Astrocyte of the spinal cord (primary cell): ENCODE measurements at regions not wholly inside any gene's neighbourhood (a gene's known extent, or its start where the extent isn't known, plus 50 kb on each side); places are given as distances from the start of the nearest gene placed in this dataset.

Source experiments
- DNase-seq: peaks from one replicate; pipeline ENCODE4 v3.0.0; 2011; ENCODE audit warnings: low read depth, low spot score
- H3K4me3 ChIP-seq: 2 replicates; pipeline ENCODE4 v1.5.1; 2011; ENCODE audit warnings: low read depth, mild to moderate bottlenecking, low read length, moderate library complexity
- CTCF ChIP-seq: IDR thresholded peaks from 2 replicates; pipeline ENCODE4 v1.5.1; 2012; ENCODE audit warnings: low read depth, mild to moderate bottlenecking, low read length, inconsistent platforms
- in situ Hi-C: cut with HindIII; loops from 2 replicates; pipeline ENCODE4 v1.10.0; 2017; ENCODE audit warnings: low sequenced_read_pairs

GRCh38 chr3:148150141-148150540 lies 547.6 kb upstream of the AGTR1 start:
- TF ChIP-seq CTCF: no peak
- in situ Hi-C loops: no loop called here
- H3K4me3 ChIP-seq: no peak overlapping the region
- DNase-seq: no peak

DNA sequence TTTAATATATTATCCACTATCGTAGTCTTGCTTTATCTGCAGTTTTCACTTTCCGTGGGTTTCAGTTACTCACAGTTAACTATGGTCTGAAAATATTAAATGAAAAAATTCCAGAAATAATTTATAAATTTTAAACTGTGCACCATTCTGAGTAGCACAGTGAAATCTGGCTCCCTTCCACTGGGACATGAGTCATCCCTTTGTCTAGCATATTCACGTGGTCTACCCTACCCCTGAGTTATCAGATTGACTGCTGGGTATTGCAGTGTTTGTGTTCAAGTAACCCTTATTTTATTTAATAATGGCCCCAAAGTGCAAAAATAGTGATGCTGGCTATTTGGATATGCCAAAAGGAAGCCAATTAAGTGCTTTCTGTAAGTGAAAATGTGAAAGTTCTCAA lies 539.5 kb upstream of the AGTR1 start:
- in situ Hi-C loops: no loop called here
- peak; percentile 77 for DNase-seq
- TF ChIP-seq CTCF: no peak
- H3K4me3 ChIP-seq: no peak overlapping the region

DNA sequence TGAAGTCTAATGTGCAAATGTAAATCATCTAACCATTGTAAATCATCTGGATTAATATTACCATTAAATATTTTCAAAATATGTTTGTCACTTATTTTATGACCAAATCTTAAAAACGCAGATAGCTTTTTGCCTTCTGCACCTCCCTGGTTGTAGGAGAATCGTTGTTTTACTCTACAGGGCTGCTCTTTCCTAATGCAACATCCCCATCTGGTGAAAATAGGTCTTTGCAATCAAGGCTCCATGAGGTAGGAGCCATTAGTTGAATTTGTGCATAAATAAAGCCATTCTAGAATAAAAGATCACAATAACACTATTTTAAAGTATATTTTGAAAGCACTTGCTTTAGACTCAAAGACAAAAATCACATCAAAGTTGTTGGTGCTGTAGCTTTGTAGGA lies 535.6 kb upstream of the AGTR1 start:
- no peak overlapping the region for H3K4me3 ChIP-seq
- TF ChIP-seq CTCF: peak; percentile 33
- DNase-seq: peak; percentile 29
- in situ Hi-C loops: no loop called here

DNA sequence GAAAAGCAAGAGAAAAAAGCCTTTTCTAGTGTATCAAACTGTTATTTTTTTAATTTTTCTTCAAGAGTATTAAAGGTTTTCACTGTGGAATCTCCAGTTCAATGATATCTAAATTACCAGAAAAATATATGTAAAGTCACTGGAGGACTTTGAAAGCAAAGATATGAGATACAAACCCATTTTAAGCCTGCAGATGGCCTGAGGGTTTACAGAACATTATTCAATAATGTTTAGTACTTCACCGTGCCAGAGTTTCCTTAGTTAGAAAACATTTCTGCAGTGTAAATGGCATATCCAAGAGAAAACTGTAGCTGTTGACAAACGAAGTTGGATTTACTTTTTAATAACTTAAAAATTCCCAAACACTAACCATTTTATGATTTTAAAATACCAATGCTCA lies 529.4 kb upstream of the AGTR1 start:
- H3K4me3 ChIP-seq: no peak overlapping the region
- in situ Hi-C loops: no loop called here
- DNase-seq: no peak
- no peak for TF ChIP-seq CTCF

DNA sequence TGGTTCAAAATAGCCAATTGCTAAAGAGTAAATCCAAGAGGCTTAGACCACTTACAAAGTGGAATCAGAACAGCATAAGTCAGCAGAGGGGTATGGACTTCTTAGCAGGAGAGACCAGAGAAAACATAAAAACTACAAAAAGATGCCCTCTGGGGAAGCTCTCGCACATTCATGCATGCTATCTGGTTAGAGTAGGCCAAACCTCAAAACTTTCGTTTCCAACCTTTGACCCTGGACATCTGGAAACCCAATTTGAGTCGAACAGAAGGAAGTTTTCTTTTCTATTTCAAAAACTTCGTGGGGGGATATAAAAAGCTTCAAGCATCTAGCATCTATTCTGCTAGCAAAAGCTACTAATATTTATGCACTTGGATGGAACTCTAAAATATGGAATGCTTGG lies 523.9 kb upstream of the AGTR1 start:
- DNase-seq: peak; percentile 79
- in situ Hi-C loops: no loop called here
- TF ChIP-seq CTCF: no peak
- no peak overlapping the region for H3K4me3 ChIP-seq

GRCh38 chr3:148175214-148175613 lies 522.5 kb upstream of the AGTR1 start:
- in situ Hi-C loops: no loop called here
- TF ChIP-seq CTCF: no peak
- peak; percentile 67 for DNase-seq
- no peak overlapping the region for H3K4me3 ChIP-seq

DNA sequence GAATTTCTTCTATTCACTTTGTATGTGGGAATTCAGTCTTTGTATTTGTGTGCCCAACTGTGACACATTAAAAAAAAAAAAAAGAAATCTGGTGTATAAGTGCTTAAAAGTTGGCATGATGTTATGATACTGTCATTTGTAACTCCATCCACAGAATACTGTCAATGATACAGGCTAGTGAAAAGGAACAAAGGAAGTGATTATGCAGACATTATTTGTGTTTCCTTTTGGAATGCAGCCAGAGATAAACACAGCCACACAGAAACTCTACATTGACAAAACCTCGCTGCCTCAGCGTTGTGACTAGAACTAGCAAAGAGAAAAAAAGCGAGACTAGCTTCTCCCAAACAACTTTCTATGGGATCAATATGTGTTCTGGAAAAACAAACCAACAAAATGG lies 519.2 kb upstream of the AGTR1 start:
- TF ChIP-seq CTCF: no peak
- in situ Hi-C loops: no loop called here
- H3K4me3 ChIP-seq: no peak overlapping the region
- DNase-seq: peak; percentile 10
